KMS-11 (cell line): ENCODE measurements at regions not wholly inside any gene's neighbourhood (a gene's known extent, or its start where the extent isn't known, plus 50 kb on each side); places are given as distances from the start of the nearest gene placed in this dataset.

Experiments
- H2AFZ ChIP-seq: fragments of 200-600 bp; sonication (generic); 2 replicates; pipeline ENCODE4 v1.6.1; 2016; ENCODE audit warnings: antibody characterized with exemption, mixed run types, low read depth
- H3K27ac ChIP-seq: fragments of 200-600 bp; sonication (generic); 2 replicates; pipeline ENCODE4 v1.6.1; 2016; ENCODE audit warnings: mild to moderate bottlenecking, mixed run types
- H3K27me3 ChIP-seq: fragments of 200-600 bp; sonication (generic); 2 replicates; pipeline ENCODE4 v1.6.1; 2017; ENCODE audit warnings: mild to moderate bottlenecking, low read depth, mixed run types, moderate library complexity; ENCODE audit not compliant: insufficient read depth
- H3K36me3 ChIP-seq: fragments of 200-600 bp; sonication (generic); 2 replicates; pipeline ENCODE4 v1.6.1; 2017; ENCODE audit warnings: mild to moderate bottlenecking, mixed run types; ENCODE audit not compliant: insufficient read depth
- H3K4me1 ChIP-seq: fragments of 200-600 bp; sonication (generic); 2 replicates; pipeline ENCODE4 v1.6.1; 2016; ENCODE audit warnings: mild to moderate bottlenecking, low read depth, mixed run types; ENCODE audit not compliant: poor library complexity, severe bottlenecking
- H3K4me2 ChIP-seq: fragments of 200-600 bp; sonication (generic); 2 replicates; pipeline ENCODE4 v1.7.0; 2016; ENCODE audit warnings: mild to moderate bottlenecking, mixed run types
- H3K4me3 ChIP-seq: fragments of 200-600 bp; sonication (generic); IDR thresholded peaks from 2 replicates; pipeline ENCODE4 v1.6.1; 2017; ENCODE audit warnings: low read depth, low read length, mixed read lengths; ENCODE audit not compliant: insufficient read depth
- H3K79me2 ChIP-seq: fragments of 200-600 bp; sonication (generic); 2 replicates; pipeline ENCODE4 v1.6.1; 2016; ENCODE audit warnings: low read depth, mixed run types; ENCODE audit not compliant: insufficient read depth
- H3K9ac ChIP-seq: fragments of 200-600 bp; sonication (generic); 2 replicates; pipeline ENCODE4 v1.6.1; 2016; ENCODE audit warnings: mild to moderate bottlenecking, mixed run types
- H4K20me1 ChIP-seq: fragments of 200-600 bp; sonication (generic); 2 replicates; pipeline ENCODE4 v1.6.1; 2016; ENCODE audit warnings: mild to moderate bottlenecking, mixed run types; ENCODE audit not compliant: insufficient read depth
- TF ChIP-seq, protein P1 (sequence below): fragments of 200-600 bp; sonication (generic); conservative IDR thresholded peaks from 2 replicates; pipeline ENCODE4 v1.6.1; 2017; ENCODE audit warnings: low read depth, mild to moderate bottlenecking, antibody characterized with exemption, low read length, moderate library complexity, mixed read lengths

DNA sequence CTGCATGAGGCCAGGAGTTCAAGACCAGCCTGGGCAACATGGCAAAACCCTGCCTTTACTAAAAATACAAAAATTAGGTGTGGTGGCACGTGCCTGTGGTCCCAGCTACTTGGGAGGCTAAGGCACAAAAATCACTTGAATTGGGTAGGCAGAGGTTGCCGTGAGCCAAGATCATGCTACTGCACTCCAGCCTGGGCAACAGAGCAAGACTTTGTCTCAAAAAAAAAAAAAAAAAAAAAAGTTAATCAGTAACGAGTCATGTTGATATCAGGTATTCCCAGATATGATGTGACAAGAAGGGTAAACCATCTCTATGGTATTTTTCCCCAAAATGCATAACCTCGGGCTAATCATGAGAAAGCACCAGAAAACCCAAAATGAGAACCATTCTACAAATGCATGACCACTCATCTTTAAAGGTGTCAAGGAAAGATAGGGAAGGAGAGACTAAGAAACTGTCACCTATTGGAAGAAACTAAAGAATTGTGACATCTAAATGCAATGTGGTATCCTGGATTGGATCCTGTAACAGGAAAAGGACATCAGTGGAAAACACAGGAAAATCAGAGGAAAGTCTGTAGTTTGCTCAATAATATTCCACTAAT is 66.5 kb upstream of the MAP4 start:
- H3K4me3 ChIP-seq, result no peak overlapping the region
- no peak overlapping the region for H3K27ac ChIP-seq
- H2AFZ ChIP-seq, result no peak overlapping the region
- no peaks in the 10 kb centered on the region for H3K36me3 ChIP-seq
- peaks cover 90% of the 10 kb centered on the region for H3K79me2 ChIP-seq
- no peak overlapping the region for H3K9ac ChIP-seq
- H3K4me1 ChIP-seq, result peaks cover 21% of the 10 kb centered on the region
- TF ChIP-seq, protein P1, sequence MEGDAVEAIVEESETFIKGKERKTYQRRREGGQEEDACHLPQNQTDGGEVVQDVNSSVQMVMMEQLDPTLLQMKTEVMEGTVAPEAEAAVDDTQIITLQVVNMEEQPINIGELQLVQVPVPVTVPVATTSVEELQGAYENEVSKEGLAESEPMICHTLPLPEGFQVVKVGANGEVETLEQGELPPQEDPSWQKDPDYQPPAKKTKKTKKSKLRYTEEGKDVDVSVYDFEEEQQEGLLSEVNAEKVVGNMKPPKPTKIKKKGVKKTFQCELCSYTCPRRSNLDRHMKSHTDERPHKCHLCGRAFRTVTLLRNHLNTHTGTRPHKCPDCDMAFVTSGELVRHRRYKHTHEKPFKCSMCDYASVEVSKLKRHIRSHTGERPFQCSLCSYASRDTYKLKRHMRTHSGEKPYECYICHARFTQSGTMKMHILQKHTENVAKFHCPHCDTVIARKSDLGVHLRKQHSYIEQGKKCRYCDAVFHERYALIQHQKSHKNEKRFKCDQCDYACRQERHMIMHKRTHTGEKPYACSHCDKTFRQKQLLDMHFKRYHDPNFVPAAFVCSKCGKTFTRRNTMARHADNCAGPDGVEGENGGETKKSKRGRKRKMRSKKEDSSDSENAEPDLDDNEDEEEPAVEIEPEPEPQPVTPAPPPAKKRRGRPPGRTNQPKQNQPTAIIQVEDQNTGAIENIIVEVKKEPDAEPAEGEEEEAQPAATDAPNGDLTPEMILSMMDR, result no peak
- no peaks in the 10 kb centered on the region for H3K27me3 ChIP-seq
- peaks cover 3% of the 10 kb centered on the region; the same call in 1 of the 2 replicates for H4K20me1 ChIP-seq
- H3K4me2 ChIP-seq, result no peak overlapping the region

DNA sequence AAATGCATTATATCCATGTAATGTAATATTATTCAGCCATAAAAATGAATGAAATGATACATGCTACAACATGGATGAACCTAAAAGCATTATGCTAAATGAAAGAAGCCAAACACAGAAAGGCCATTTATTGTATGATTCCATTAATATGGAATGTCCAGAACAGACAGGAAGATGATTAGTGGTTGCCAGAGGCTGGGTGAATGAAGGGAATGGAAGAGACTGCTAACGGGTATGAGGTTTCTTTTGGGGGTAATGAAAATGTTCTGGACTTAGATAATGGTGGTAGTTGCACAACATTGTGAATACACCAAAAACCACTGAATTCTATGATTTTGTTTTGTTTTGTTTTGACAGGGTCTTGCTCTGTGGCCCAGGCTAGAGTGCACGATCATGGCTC is 61.6 kb upstream of the MAP4 start:
- H3K27ac ChIP-seq, result no peak overlapping the region
- H3K27me3 ChIP-seq, result no peaks in the 10 kb centered on the region
- H3K4me1 ChIP-seq, result no peaks in the 10 kb centered on the region
- no peak overlapping the region for H3K9ac ChIP-seq
- no peaks in the 10 kb centered on the region for H3K36me3 ChIP-seq
- peaks cover 87% of the 10 kb centered on the region for H3K79me2 ChIP-seq
- TF ChIP-seq, protein P1, result no peak
- H3K4me3 ChIP-seq, result no peak overlapping the region
- H2AFZ ChIP-seq, result no peak overlapping the region
- no peaks in the 10 kb centered on the region for H4K20me1 ChIP-seq
- no peak overlapping the region for H3K4me2 ChIP-seq

DNA sequence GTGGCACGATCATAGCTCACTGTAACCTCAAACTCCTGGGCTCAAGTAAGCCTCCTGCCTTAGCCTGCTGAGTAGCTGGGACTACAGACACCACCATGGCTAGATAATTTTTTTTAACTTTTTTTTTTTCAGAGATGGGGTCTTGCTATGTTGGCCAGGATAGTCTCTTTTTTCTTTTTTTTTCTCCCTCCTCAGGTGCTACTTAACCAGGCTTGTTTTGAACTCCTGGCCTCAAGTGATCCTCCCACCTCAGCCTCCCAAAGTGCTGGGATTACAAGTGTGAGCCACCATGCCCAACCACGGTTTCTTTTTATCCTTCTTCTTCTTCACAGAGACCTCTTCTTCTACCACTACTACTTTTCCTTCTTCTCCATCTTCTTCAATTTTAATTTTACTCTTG is 53.8 kb upstream of the MAP4 start:
- H3K27ac ChIP-seq, result no peak overlapping the region
- H4K20me1 ChIP-seq, result no peaks in the 10 kb centered on the region; the same call in 1 of the 2 replicates
- no peaks in the 10 kb centered on the region for H3K27me3 ChIP-seq
- H3K79me2 ChIP-seq, result peaks cover 71% of the 10 kb centered on the region
- no peaks in the 10 kb centered on the region for H3K36me3 ChIP-seq
- TF ChIP-seq, protein P1, result no peak
- H3K4me3 ChIP-seq, result no peak overlapping the region
- no peak overlapping the region for H3K4me2 ChIP-seq
- H3K4me1 ChIP-seq, result peaks cover 23% of the 10 kb centered on the region
- no peak overlapping the region for H3K9ac ChIP-seq
- no peak overlapping the region for H2AFZ ChIP-seq

DNA sequence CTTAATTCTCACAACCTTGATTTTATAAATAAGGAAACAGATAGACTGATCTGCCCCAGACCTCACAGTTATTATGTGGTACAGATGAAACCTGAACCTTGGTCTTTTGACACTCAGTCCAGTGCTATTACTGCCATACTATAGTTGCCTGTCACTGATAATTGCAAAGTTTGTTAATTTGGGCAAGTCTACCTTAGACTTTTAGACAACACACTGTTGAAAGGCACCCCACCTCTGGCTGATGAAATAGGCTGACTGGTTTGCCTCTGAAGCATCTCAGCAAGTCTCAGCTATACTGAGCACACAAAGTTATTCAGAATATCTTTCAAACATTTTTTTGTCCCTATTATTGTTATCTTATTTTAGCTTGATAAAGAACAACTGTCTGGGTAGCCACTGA is 53.1 kb upstream of the MAP4 start:
- TF ChIP-seq, protein P1, result no peak
- H3K27ac ChIP-seq, result no peak overlapping the region
- no peaks in the 10 kb centered on the region; the same call in 1 of the 2 replicates for H4K20me1 ChIP-seq

More for the DNA sequence above, 53.1 kb upstream of the MAP4 start:
- H3K79me2 ChIP-seq, result peaks cover 71% of the 10 kb centered on the region
- H3K4me2 ChIP-seq, result no peak overlapping the region
- H3K9ac ChIP-seq, result no peak overlapping the region
- H3K36me3 ChIP-seq, result no peaks in the 10 kb centered on the region
- H3K4me1 ChIP-seq, result peaks cover 28% of the 10 kb centered on the region
- H2AFZ ChIP-seq, result no peak overlapping the region
- H3K27me3 ChIP-seq, result no peaks in the 10 kb centered on the region
- no peak overlapping the region for H3K4me3 ChIP-seq
